Bone marrow (tissue), 2 donors: ENCODE measurements at regions not wholly inside any gene's neighbourhood (a gene's known extent, or its start where the extent isn't known, plus 50 kb on each side); places are given as distances from the start of the nearest gene placed in this dataset.
"Not testable (repeated sequence)": the region's sequence is repeated elsewhere in the genome, so short reads cannot be mapped to it uniquely, and the experiment has no call there.

Source experiments
- DNase-seq, 2 donors: peaks; one replicate each; lab custom pipeline; 2025; lab: John Stamatoyannopoulos, UW

DNA sequence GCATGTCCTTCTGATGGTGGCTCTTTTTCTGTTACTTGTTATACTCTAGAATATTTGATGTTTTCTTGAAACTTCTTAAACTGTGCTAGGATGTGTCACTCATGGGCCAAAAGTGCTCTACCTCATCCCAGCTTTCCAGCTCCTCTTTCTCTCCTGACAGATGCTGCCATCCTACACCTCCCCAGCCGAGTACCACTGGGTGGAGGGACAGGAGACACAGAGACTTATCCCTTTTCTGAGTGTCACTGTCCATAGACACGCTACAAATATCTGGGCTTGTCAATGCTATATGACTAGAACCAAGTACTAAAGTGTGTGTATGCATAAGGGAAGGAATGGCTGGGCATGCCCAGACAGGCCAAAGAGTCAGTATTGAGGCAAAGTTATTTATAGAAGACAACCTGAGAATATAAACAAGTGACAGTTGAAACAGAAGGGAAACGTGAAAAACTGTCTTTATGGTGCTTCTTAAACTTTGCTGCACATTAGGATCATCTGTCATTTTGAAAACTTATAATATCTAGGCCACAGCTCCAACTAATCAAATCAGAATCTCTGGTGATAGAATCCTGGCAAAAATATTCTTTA lies 188.0 kb downstream of the CARTPT start:
- DNase-seq: no peak

DNA sequence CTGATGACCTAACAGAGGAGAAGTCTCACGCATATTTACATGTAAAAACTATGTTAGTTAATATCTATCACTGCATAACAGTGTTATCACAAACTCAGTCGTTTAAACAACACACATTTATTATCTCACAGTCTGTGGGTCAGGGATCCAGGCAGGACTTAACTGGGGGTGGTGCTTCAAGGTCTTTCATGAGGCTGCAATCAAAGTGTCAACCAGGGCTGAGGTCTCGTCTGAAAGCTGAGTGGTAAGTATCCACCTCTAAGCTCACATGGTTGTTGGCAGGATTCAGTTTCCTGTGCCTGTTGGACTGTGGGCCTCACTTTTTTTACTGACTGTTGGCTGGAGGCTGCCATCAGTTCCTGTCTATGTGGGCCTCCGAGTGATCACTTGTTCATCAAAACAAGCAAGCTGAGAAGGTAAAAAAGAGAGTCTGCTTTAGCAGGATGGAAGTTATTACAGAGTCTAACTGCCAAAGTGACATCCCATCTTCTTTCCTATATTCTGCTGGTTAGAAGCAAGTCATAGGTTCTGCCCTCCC lies 188.6 kb downstream of the CARTPT start:
- no peak for DNase-seq

DNA sequence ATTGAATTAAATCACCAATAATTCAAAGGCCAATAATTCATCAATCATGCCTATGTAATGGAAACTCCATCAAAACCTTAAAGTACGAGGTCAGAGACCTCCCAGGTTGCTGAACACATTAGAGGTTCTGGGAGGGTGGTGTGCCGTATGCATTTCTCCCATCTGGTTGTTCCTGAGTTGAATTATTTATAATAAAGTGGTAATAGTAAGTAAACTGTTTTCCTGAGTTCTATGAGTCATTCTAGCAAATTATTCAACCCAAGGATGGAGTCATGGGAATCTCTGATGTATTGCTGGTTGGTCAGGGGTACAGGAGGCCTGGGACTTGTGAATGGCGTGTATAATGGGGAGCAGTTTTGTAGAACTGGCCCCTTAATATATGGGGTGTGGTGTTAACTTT lies 191.7 kb downstream of the CARTPT start:
- DNase-seq: no peak

DNA sequence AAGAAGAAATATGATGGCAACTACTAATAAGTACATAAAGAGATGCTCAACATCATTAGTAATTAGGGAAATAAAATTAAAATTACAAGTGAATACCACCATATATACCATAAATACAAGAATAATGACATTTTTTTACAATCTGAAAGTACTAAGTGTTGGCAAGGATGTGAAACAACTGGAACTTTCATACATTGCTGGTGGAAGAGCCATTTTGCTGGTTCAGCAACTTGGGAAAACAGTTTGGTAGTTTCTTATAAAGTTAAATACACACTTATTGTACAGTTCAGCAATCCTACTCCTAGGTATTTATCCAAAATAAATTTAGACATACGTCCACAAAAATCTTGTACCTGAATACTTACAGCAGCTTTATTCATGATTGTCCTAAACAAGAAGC lies 192.9 kb downstream of the CARTPT start:
- no peak for DNase-seq

DNA sequence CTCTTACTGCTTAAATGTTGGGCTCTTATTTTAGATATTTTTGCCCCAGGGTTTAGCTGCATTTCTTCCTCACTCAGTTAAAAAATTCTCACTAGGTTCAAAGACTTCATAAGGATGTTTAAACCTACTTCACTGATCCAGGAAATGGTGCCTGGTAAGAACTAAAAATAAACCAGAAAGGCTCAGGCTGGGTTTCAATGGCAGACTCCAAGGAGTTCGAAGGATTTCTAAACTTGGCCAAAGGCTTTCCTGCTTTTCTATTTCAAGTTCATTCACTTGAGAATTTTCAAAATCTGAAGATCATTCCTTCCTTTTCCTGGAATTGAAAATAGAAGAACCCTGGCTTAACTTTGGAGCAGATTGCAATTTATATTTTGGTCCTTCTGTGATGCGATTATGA lies 193.0 kb upstream of the MAP1B start:
- no peak for DNase-seq

DNA sequence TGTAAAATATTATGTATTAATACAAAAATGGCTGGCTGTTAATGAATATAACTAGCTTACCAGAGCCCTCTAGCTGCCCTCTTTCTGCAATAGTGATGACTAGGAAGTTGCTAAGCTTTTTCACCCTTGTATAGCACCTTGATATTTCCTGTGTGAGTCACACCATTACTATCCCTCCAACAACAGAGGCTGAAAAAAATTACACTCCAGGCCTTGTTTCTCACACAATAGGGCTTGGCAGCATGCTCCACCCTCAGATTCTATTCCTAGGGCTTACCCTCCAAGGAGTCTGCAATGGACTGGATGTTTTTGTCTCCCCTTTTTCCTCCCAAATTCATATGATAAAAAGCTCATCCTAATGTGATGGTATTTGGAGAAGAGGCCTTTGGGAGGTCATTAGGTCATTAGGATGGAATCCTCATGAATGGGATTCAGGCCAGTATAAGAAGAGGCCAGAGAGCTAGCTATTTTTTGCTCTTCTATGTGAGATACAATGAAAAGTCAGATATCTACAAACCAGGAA lies 184.6 kb upstream of the MAP1B start:
- DNase-seq: no peak

DNA sequence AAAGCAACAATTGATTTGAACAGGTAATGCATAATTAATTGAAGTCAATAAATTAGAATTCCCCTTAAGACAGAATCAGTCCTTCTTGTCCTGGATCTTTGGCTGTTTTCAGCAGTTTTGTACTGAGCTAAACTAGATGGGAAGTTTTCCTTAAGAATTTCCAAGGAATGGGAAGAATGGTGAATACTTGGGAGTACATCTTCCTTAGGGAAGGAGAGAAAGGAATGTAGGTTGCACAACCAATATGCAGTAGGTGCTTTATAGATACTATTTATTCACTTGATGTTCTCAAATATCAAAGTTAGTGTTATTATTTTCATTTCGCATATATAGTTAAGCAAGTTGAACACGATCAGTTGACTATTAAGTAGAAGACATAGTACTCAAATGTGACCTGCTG lies 183.5 kb upstream of the MAP1B start:
- DNase-seq: no peak

DNA sequence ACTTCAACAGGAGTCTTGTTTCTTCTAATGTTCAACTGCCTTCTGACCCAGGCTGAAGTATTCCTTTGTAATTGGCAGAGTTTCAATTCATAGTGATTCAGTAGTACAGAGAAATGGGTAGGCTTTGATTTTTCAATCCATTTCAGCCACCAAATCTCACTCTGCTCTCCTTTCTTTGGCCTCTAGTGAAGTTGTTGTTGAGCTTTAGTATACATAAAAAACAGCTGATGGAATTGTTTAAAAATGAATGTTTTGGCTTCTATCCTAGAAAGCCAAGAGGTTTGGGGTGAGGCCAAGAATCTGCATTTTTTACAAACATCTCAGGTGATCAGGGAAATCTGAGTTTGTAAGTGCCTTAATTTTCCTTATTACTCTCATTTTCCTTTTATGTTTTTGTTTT lies 182.9 kb upstream of the MAP1B start:
- DNase-seq: no peak

DNA sequence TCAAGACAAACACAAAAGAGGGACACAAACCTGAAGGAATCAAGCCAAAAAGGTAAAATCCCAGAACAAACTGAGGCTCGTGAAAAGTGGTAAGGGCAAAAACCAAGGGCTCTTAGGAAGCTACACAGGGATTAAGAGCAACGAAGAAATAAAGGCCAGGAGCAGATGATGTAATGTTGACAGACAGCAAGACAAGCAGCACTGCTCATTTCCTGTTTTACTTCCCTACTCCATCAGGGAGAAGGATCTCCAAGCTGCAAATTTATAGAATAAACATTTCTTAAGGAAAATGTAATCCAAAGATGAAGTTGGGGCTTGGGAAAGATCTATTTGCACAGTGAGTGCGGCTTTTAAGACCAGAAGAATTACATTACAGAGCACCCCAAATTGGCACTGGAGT lies 182.3 kb upstream of the MAP1B start:
- no peak for DNase-seq

DNA sequence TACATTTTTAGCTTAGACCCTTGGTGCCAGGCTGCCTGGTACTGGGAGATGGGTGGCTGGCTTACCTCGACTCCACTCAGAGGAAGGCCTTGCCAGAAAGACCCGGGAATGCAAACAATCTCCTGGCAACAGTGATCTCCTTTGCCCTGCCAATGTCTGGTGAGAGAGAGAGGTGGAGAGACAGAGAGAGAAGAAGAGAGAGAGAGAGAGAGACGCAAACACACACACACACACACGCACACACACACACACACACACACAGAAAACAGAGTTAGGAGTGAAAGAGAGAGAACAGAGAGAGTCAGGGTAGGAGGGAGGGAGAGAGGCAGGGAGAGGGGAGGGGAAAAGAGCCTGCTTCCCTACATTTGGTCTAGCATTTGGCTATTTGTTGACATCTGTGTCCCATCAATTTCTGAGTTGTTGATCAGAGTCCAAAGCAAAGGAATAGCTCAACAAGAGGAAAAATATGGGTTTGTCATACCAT lies 181.6 kb upstream of the MAP1B start:
- no peak for DNase-seq

DNA sequence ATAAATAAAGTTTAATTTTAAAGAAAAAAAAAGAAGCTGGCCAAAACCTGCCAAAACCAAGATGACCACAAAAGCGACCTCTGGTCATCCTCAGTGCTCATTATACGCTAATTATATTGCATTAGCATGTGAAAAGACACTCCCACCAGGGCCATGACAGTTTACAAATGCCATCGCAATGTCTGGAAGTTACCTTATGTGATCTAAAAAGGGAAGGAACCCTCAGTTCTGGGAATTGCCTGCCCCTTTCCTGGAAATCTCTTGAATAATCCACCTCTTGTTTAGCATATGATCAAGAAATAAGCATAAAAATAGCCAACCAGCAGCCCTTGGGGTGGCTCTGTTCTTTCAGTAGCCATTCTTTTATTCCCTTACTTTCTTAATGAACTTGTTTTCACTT lies 178.3 kb upstream of the MAP1B start:
- DNase-seq: no peak

DNA sequence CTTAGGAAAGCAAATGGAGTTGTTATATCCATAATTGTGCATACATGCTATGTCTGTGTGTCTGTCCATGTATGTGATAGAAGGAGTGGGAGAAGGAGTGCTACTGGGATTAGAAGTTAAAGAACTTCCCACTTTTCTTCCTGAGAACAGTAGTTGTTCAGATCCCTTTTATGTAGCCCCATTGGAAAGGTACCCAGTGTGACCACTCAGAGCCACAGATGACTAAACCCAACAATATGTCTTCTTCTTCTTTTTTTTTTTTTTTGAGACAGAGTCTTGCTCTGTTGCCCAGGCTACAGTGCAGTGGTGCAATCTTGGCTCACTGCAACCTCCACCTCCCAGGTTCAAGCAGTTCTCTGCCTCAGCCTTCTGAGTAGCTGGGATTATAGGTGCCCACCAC lies 176.7 kb upstream of the MAP1B start:
- DNase-seq: not testable (repeated sequence)

DNA sequence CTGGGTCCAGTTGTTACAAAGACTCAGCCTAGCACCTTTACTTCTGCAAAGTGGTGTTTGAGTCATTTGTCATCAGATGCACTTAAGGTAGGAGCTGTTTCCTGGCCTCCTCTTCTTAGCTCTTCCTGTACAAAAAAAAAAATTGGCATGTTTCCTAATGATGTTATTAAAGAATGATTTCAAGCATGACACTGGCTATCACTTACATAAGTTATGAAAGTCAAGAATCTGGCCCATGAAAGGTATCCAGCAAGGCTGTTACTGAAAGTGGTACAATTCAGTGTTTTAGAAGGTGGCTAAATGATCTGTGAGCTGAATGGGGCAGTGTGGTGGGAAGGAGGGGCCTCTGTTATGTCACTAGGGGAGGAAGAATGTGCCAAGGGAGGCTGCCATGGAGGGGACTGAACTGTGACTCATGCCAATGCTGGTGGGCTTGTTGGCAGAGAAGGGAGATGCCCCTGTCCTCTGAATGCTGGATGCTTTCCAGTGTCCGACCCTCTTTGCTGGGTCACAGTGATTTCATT lies 175.1 kb upstream of the MAP1B start:
- no peak for DNase-seq

DNA sequence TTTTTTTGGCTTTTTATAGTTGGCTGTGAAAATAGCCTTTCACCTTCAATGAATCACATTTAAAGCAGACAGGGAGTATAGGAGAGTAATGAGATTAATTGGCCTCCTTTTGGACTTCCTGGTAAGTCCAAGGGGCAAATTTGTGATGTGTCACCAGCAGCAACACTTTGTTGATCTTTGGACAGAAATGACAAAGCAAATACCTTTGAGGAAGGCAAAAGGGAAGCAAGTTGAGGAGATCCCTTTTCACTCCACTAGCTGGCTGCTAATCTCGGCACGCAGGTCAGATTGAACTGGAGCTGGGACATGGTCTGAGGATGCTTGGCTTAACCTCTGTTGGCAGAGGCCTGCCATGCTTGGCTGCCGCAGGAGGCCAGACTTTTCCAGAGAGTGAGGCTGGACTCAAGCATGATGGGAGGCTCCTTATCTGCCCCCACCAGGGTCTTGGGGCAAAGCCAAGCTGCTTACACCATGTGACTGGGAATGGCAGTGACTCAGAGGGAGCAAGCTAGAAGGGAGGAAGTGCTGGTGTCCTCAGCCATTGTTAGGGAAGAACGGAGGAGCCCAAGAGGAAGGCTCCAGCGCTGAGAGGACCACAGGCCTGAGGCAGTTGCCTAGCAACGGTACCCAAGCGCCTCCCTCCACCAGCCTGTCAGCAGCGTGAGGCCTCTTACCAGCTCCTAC lies 174.5 kb upstream of the MAP1B start:
- no peak for DNase-seq

DNA sequence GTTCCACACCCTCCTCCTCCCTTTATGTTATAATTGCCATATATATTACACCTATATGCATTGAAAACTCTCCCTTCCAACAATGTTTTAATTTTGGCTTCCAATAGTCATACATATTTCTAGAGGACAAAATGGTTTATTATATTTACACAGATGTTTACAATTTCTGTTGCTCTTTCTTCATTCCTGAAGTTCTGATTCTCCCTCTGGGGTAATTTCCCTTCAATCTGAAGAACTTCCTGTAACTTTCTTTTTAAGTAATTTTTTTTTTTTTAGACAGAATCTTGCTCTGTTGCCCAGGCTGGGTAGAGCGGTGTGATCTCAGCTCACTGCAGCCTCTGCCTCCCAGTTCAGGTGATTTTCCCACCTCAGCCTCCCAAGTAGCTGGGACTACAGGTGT lies 173.0 kb upstream of the MAP1B start:
- DNase-seq: no peak

DNA sequence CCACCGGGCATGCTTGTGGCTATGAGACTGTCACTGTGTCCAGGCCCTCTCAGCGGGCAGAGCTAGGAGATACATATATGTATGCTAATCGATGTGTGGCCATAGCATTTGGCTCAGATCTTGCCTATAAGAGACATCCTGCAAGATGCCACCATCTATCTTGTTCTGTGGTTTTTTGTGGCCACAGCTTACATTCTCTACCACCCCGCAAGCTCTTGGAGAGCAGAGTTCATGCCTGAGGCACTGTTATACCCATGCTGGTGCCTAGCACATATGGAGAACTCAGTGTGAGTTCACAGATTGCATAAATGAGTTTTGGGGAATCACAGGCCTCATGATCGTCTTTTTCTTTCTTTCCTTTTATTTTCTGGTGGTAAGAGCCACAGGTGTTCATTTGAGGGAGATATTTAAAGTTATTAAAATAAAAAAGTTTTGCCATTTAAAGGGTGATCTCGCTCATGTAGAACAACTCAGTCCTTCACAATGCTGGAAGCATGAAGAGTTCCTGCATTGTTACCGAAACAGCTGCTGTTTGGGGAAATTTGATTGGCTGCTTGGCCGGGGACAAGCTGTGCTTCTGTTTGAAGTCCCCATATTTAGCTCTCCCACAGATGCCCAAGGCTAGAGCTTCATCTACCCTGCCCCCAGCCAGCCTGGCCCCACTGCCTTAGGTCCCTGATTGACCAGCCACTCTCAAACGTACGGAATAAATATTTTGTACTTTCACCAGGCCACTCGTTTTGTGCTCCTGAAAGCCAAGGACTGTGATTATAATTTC lies 169.2 kb upstream of the MAP1B start:
- no peak for DNase-seq

DNA sequence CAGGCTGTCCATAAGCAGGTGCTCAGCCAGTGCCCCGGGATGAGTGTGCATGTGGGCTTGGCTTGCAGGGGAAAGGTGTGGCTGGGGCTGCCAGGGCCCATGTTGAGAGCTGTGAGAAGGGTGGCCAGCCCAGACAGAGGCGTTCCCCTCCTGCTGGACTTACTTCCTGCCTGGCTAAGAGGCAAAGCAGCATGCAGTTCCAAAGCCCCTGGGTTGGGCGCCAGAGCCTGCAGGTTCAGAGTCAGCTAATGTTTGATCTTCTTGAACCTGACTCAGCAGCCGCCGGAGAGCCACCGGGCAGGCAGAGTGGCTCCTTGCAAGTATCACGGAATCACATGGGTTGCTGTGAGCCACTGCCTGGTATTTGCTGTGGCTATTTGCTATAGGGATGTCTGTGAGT lies 168.4 kb upstream of the MAP1B start:
- DNase-seq: no peak

DNA sequence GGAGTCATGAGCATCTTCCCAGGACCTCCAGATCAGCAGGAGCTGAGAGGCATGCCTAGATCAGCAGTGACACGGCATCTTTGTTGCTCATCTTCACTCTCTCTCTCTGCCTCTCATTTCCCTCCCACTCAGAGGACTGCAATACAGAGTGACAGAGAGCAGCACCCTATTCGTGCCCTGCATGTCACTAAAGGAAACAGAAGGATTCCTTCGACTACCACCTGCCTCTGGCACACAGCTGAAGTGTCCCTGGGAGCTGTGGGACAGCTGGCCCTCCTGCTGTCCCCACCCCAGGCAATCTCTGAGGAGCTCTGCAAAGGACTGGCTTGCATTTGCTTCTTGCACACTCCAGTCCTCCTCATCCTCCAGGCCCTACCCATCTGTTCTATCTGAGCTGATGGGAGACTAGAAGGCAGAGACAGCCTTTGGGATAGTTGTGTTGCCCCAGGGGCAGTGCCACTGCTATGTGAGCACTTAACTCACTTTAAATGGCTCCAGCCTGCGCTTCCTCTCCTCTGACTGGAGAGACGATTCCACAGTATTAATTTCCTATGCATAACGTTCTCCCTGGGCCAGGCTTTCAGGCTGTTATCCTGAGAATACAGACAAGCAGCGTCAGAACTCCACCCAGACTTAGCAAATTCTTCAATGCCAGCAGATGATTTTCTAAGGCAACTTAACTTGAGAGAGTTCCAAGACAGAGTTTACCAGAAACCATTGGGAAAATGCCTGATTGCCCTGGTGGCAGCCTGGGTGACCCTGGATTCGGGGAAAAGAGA lies 167.6 kb upstream of the MAP1B start:
- no peak for DNase-seq

DNA sequence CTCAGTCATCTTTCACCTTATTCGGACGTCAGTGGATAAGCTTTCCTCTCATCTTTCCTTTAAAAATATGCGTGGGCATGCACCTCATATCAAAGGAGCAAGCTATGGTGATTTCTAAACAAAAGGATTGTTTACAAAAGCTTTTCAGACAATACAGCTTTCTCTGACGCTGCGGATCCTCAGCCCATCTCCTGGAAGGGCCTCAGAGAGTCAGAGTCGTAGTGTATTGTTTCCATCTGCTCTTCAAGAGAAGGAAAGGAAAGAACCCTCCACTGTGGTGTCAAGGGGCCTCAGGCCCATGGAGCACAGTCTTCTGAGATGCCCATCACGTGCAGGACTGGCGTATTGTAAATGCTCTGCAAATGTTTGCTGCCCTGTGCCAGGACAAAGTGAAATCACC lies 163.4 kb upstream of the MAP1B start:
- DNase-seq: no peak

DNA sequence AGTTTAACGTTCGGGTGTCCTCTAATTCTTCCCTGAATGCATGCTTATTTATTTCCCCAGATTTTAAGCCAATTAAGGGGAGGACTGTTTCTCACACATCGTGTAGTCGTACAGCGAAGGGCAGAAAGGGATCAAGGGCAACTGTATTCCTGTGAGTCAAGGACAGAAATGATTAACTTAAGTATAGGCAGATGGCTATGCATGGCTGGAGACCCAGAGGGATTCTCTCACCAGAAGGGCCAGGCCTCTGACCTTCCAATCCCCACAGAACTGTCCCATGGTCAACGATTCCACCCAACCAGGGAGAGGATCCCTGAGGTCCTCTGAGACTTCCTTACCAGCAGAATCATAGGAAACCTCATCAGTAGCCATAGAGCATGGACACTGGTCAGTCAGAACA lies 161.8 kb upstream of the MAP1B start:
- DNase-seq: no peak

DNA sequence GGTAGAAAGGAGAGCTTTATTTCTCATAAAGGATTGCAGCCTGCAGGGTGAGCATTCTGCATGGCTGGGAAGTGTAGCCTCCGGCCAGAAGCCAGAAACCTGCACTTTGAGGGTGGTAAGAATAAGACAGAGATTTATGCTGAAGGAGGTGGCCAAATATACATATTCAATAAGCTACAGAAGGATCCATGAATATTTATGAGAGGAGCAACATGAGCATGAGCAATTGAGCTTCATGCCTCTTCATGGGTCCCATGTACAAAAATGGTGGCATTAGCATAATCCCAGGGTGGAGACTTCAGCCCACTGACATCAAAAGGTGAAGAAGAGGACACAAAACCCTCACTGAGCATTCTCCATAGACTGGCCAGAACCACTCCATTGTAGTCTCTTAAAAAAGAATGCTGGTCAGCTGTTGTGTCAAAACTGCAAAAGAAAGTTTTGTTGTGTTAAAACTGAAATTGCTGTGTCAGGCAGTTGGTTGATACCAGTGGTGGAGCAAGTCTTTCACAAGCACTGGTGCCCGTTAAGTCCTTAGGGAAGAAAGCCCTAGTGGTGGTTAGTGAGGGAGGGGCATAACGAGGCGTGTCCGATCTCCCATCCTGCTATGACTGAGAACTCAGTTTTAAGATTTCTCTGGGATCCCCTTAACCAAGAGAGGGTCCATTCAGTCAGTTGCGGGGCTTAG lies 160.8 kb upstream of the MAP1B start:
- DNase-seq: no peak
